ENCODE measurements at regions not wholly inside any gene's neighbourhood (a gene's known extent, or its start where the extent isn't known, plus 50 kb on each side); places are given as distances from the start of the nearest gene placed in this dataset.
"Not testable (repeated sequence)": the region's sequence is repeated elsewhere in the genome, so short reads cannot be mapped to it uniquely, and the experiment has no call there.

DNA sequence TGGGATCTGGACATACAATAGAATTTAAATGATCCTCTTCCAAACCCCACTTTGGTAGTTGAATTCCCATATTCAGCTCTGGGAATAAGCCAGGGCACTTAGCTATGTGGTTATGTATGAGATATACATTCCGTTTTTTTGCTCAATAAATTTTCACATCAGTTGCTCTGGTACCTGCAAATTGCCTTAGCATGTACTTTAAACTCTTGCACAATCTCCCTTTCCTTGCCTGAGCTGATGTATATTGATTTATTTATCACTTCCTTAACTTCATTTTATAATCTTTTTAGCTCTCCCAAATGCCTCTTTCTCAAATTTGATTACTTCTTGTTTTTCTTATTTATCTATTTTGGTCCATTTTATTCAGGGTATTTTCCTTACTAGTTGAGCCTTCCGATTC lies 90.1 kb upstream of the AGA start:
- no peak for DNase-seq
- Histone ChIP-seq H3K4me2 (replicated peaks; ENCODE audit: extremely low read depth, low read length, poor library complexity, severe bottlenecking) (no peak overlapping the region), H3K9me3 (replicated peaks in 1 of 2; ENCODE audit: control insufficient read depth in 1 of 2, insufficient read depth in 1 of 2, low read length in 2 of 2) (peaks cover 7 to 11% of the 10 kb centered on the region in 2 donors), H3K4me3 (replicated peaks in 1 of 3; ENCODE audit: low read depth in 2 of 3, low read length in 3 of 3) (no peak overlapping the region), H3K9ac (ENCODE audit: insufficient read depth, low read length, poor library complexity, severe bottlenecking) (no peak overlapping the region), H3K4me1 (ENCODE audit: control insufficient read depth in 1 of 2, insufficient read depth in 2 of 2, low read length in 2 of 2) (no peaks in the 10 kb centered on the region), H3K27ac (ENCODE audit: low read depth in 1 of 2, low read length in 2 of 2) (no peak overlapping the region), H4K20me1 (ENCODE audit: insufficient read depth, low read length) (no peaks in the 10 kb centered on the region), H2AFZ (ENCODE audit: insufficient read depth, low read depth, low read length, poor library complexity, severe bottlenecking) (no peak overlapping the region), H3K79me2 (ENCODE audit: insufficient read depth, low read length) (no peaks in the 10 kb centered on the region), H3K27me3 (ENCODE audit: control insufficient read depth in 2 of 2, insufficient read depth in 2 of 2, low read length in 2 of 2) (no peaks in the 10 kb centered on the region), H3K36me3 (replicated peaks in 1 of 2; ENCODE audit: control insufficient read depth in 1 of 2, insufficient read depth in 2 of 2, low read length in 2 of 2) (no peaks in the 10 kb centered on the region)
- TF ChIP-seq CTCF (IDR thresholded peaks at IDR 0.05), result no peak
- no CpG with 5 or more reads among the region's 2 CpGs for WGBS (ENCODE audit: insufficient coverage)
- Mint-ChIP-seq H3K27me3 (ENCODE audit: low read depth in 3 of 3) (peaks cover 0 to 4% (median 0%) of the 10 kb centered on the region in 3 donors), H3K4me3 (no peak overlapping the region), H3K4me1 (peaks cover 4% of the 10 kb centered on the region), H3K27ac (no peak overlapping the region), H3K36me3 (no peaks in the 10 kb centered on the region), H3K9me3 (peaks cover 2 to 19% (median 16%) of the 10 kb centered on the region in 7 donors)
- intact Hi-C loops (cut with micrococcal nuclease), result no loop called here

GRCh38 chr4:177534841-177535240 lies 92.6 kb upstream of the AGA start:
- H3K4me3 ChIP-seq (replicated peaks in 1 of 3; ENCODE audit: low read depth in 2 of 3, low read length in 3 of 3); H3K79me2 ChIP-seq (ENCODE audit: insufficient read depth, low read length); H3K9ac ChIP-seq (ENCODE audit: insufficient read depth, low read length, poor library complexity, severe bottlenecking); H3K4me2 ChIP-seq (replicated peaks; ENCODE audit: extremely low read depth, low read length, poor library complexity, severe bottlenecking); intact Hi-C loops (cut with micrococcal nuclease); H3K27me3 Mint-ChIP-seq (ENCODE audit: low read depth in 3 of 3); H2AFZ ChIP-seq (ENCODE audit: insufficient read depth, low read depth, low read length, poor library complexity, severe bottlenecking); H3K4me1 Mint-ChIP-seq; H4K20me1 ChIP-seq (ENCODE audit: insufficient read depth, low read length); DNase-seq; H3K36me3 Mint-ChIP-seq; H3K27ac Mint-ChIP-seq; H3K4me1 ChIP-seq (ENCODE audit: control insufficient read depth in 1 of 2, insufficient read depth in 2 of 2, low read length in 2 of 2); H3K4me3 Mint-ChIP-seq; H3K27ac ChIP-seq (ENCODE audit: low read depth in 1 of 2, low read length in 2 of 2); H3K36me3 ChIP-seq (replicated peaks in 1 of 2; ENCODE audit: control insufficient read depth in 1 of 2, insufficient read depth in 2 of 2, low read length in 2 of 2); H3K27me3 ChIP-seq (ENCODE audit: control insufficient read depth in 2 of 2, insufficient read depth in 2 of 2, low read length in 2 of 2): not testable (repeated sequence)
- H3K9me3 ChIP-seq (replicated peaks in 1 of 2; ENCODE audit: control insufficient read depth in 1 of 2, insufficient read depth in 1 of 2, low read length in 2 of 2), result peaks cover 7 to 11% of the 10 kb centered on the region in 2 donors
- no CpG with 5 or more reads among the region's 3 CpGs for WGBS (ENCODE audit: insufficient coverage)
- peaks cover 2 to 23% (median 17%) of the 10 kb centered on the region in 7 donors for H3K9me3 Mint-ChIP-seq

Measured in CD14-positive monocyte (primary cell).